A673 (cell line): ENCODE measurements at regions not wholly inside any gene's neighbourhood (a gene's known extent, or its start where the extent isn't known, plus 50 kb on each side); places are given as distances from the start of the nearest gene placed in this dataset.

Experiments
- BruUV-seq: library from RNA; stranded (reverse); fragments of 400-500 nt; replicated peaks from 2 replicates; lab custom pipeline; 2021; lab: Mats Ljungman, UMichigan
- CTCF ChIA-PET: fragments of 300-600 bp; sonication (Branson Sonifier 250); formaldehyde crosslinking; loops from one replicate; lab custom pipeline; 2022; ENCODE audit warnings: antibody characterized with exemption; lab: Charles Lee
- POLR2A ChIA-PET: fragments of 300-600 bp; sonication (Branson Sonifier 250); formaldehyde crosslinking; loops from one replicate; lab custom pipeline; 2022; ENCODE audit warnings: antibody characterized with exemption; ENCODE audit not compliant: low non-redundant PET; lab: Charles Lee
- DNase-seq: peaks from one replicate; pipeline ENCODE4 v3.0.0-alpha.2; 2015; ENCODE audit warnings: low spot score
- H3K27ac ChIP-seq: fragments of 200-600 bp; sonication (generic); 2 replicates; pipeline ENCODE4 v1.5.1; 2016; ENCODE audit warnings: mixed run types, low read depth, mild to moderate bottlenecking, mixed read lengths, antibody characterized with exemption, low read length; ENCODE audit not compliant: poor library complexity, severe bottlenecking
- H3K27me3 ChIP-seq: fragments of 200-600 bp; sonication (generic); replicated peaks from 2 replicates; pipeline ENCODE4 v1.6.1; 2017; ENCODE audit warnings: mixed run types, low read depth, mild to moderate bottlenecking, mixed read lengths, antibody characterized with exemption, low read length; ENCODE audit not compliant: insufficient read depth, poor library complexity
- H3K36me3 ChIP-seq: fragments of 200-600 bp; sonication (generic); 2 replicates; pipeline ENCODE4 v1.6.1; 2016; ENCODE audit warnings: mixed run types, mild to moderate bottlenecking, mixed read lengths, antibody characterized with exemption, low read length; ENCODE audit not compliant: insufficient read depth, poor library complexity, severe bottlenecking
- H3K4me1 ChIP-seq: fragments of 200-600 bp; sonication (generic); 2 replicates; pipeline ENCODE4 v1.6.1; 2017; ENCODE audit warnings: mixed run types, mild to moderate bottlenecking, mixed read lengths, antibody characterized with exemption, low read length; ENCODE audit not compliant: insufficient read depth, poor library complexity, severe bottlenecking
- H3K4me3 ChIP-seq: fragments of 200-600 bp; sonication (generic); 2 replicates; pipeline ENCODE4 v1.5.1; 2016; ENCODE audit warnings: low read depth, mixed run types, mild to moderate bottlenecking, mixed read lengths, low read length; ENCODE audit not compliant: poor library complexity, severe bottlenecking
- H3K9me3 ChIP-seq: fragments of 200-600 bp; sonication (generic); 2 replicates; pipeline ENCODE4 v1.6.1; 2016; ENCODE audit warnings: mixed run types, low read depth, mild to moderate bottlenecking, mixed read lengths, antibody characterized with exemption, low read length; ENCODE audit not compliant: poor library complexity, severe bottlenecking
- EZH2 ChIP-seq: fragments of 200-600 bp; sonication (generic); IDR thresholded peaks from 2 replicates; pipeline ENCODE4 v1.6.1; 2017; ENCODE audit warnings: borderline replicate concordance, low read depth, mild to moderate bottlenecking, mixed read lengths, antibody characterized with exemption, low read length; ENCODE audit not compliant: poor library complexity, severe bottlenecking
- intact Hi-C: fragments of 100-400 bp; cut with micrococcal nuclease; formaldehyde crosslinking; loops from one replicate; pipeline ENCODE4 v1.10.0; 2022; ENCODE audit not compliant: unreplicated experiment
- TF ChIP-seq, protein P1 (sequence below): fragments of 300-800, 200-600 bp; sonication (generic); conservative IDR thresholded peaks from 2 replicates; pipeline ENCODE4 v1.5.1; 2017; ENCODE audit warnings: low read depth, mild to moderate bottlenecking, antibody characterized with exemption, low read length, moderate library complexity, mixed read lengths

GRCh38 chr10:10432296-10433035, 585.2 kb upstream of the CELF2 start:
- H3K27me3 ChIP-seq: no peaks in the 10 kb centered on the region
- BruUV-seq: no TSS peak
- no peak overlapping the region for H3K27ac ChIP-seq
- H3K4me1 ChIP-seq: no peaks in the 10 kb centered on the region
- POLR2A ChIA-PET: no interaction called here
- intact Hi-C loops: no loop called here
- TF ChIP-seq, protein P1, sequence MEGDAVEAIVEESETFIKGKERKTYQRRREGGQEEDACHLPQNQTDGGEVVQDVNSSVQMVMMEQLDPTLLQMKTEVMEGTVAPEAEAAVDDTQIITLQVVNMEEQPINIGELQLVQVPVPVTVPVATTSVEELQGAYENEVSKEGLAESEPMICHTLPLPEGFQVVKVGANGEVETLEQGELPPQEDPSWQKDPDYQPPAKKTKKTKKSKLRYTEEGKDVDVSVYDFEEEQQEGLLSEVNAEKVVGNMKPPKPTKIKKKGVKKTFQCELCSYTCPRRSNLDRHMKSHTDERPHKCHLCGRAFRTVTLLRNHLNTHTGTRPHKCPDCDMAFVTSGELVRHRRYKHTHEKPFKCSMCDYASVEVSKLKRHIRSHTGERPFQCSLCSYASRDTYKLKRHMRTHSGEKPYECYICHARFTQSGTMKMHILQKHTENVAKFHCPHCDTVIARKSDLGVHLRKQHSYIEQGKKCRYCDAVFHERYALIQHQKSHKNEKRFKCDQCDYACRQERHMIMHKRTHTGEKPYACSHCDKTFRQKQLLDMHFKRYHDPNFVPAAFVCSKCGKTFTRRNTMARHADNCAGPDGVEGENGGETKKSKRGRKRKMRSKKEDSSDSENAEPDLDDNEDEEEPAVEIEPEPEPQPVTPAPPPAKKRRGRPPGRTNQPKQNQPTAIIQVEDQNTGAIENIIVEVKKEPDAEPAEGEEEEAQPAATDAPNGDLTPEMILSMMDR: no peak
- TF ChIP-seq EZH2: no peak
- peaks cover 7% of the 10 kb centered on the region for H3K9me3 ChIP-seq
- CTCF ChIA-PET: no interaction called here
- DNase-seq: no peak
- no peak overlapping the region for H3K4me3 ChIP-seq
- no peaks in the 10 kb centered on the region for H3K36me3 ChIP-seq

- DNase-seq: no peak
- Histone ChIP-seq H3K36me3 (no peaks in the 10 kb centered on the region), H3K4me1 (no peaks in the 10 kb centered on the region), H3K27ac (no peak overlapping the region), H3K9me3 (peaks cover 7% of the 10 kb centered on the region), H3K4me3 (no peak overlapping the region), H3K27me3 (no peaks in the 10 kb centered on the region)
- POLR2A ChIA-PET: no interaction called here
- TF ChIP-seq, protein P1: no peak
- TF ChIP-seq EZH2: no peak
- CTCF ChIA-PET: no interaction called here
- intact Hi-C loops: no loop called here
- BruUV-seq: no TSS peak
Measured at GRCh38 chr10:10434312-10434711, 583.4 kb upstream of the CELF2 start.

DNA sequence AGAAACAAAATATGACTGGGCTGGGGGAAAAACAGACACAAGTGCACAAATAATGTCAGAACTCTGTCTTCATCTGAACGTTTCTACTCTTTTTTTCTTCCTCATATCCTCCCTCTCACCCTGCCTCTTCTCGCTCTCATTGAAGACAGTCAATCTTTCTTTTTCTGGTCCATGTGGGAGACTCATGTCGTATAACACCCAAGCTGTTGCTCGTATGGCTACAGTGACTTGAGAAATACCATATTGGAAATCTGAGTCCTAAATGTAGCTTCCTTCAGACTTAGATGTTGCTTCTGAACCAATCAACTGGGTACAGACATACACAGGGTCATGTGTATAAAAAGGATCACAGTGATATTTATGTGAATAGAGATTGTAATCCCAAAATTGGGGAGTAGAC, 579.8 kb upstream of the CELF2 start:
- POLR2A ChIA-PET: no interaction called here
- DNase-seq: no peak
- H3K27ac ChIP-seq: no peak overlapping the region
- no peaks in the 10 kb centered on the region for H3K36me3 ChIP-seq
- intact Hi-C loops: no loop called here
- H3K9me3 ChIP-seq: peaks cover 7% of the 10 kb centered on the region
- no peaks in the 10 kb centered on the region for H3K27me3 ChIP-seq
- no peak for TF ChIP-seq EZH2
- TF ChIP-seq, protein P1: no peak
- no TSS peak for BruUV-seq
- H3K4me3 ChIP-seq: no peak overlapping the region
- CTCF ChIA-PET: no interaction called here
- no peaks in the 10 kb centered on the region for H3K4me1 ChIP-seq
